HL-60 (cell line): ENCODE measurements at regions not wholly inside any gene's neighbourhood (a gene's known extent, or its start where the extent isn't known, plus 50 kb on each side); places are given as distances from the start of the nearest gene placed in this dataset.

Source experiments
- DNase-seq, 2 experiments: peaks; one replicate each; pipeline ENCODE4 v3.0.0-alpha.2; 2010 to 2020; ENCODE audit warnings: low read depth in 1 of 2, low spot score in 1 of 2
- H3K27ac ChIP-seq: fragments of 250-450 bp; sonication (Bioruptor Pico); replicated peaks from 2 replicates; pipeline ENCODE4 v1.5.1; 2020; ENCODE audit warnings: mild to moderate bottlenecking, moderate library complexity
- H3K27me3 ChIP-seq: fragments of 250-450 bp; sonication (Bioruptor Pico); 2 replicates; pipeline ENCODE4 v1.5.1; 2021; ENCODE audit warnings: mild to moderate bottlenecking, moderate library complexity; ENCODE audit not compliant: insufficient read depth, poor library complexity, severe bottlenecking
- H3K4me3 ChIP-seq: replicated peaks from 2 replicates; pipeline ENCODE4 v1.5.1; 2011; ENCODE audit warnings: mild to moderate bottlenecking, control low read depth, low read length; ENCODE audit not compliant: insufficient read depth
- CTCF ChIP-seq: IDR thresholded peaks from one replicate; pipeline ENCODE4 v1.5.1; 2011; ENCODE audit warnings: low read length, control low read depth, inconsistent platforms; ENCODE audit not compliant: insufficient read depth
- GABPA ChIP-seq: IDR thresholded peaks from 2 replicates; pipeline ENCODE4 v1.6.1; 2012; ENCODE audit warnings: low read depth
- POLR2AphosphoS5 ChIP-seq: IDR thresholded peaks from 2 replicates; pipeline ENCODE4 v1.6.1; 2012; ENCODE audit warnings: low read depth
- REST ChIP-seq: IDR thresholded peaks from 2 replicates; pipeline ENCODE4 v1.6.1; 2012; ENCODE audit warnings: low read depth; ENCODE audit not compliant: insufficient replicate concordance
- SPI1 ChIP-seq: IDR thresholded peaks from 2 replicates; pipeline ENCODE4 v1.6.1; 2012; ENCODE audit warnings: low read depth, mild to moderate bottlenecking, borderline replicate concordance

GRCh38 chr6:3551716-3552511, 95.1 kb upstream of the SLC22A23 start:
- TF ChIP-seq GABPA (no peak), SPI1 (no peak), CTCF (no peak), REST (no peak), POLR2AphosphoS5 (no peak)
- DNase-seq, result no peak
- no peak overlapping the region for H3K27ac ChIP-seq
- H3K4me3 ChIP-seq, result no peak overlapping the region
- H3K27me3 ChIP-seq, result no peaks in the 10 kb centered on the region

GRCh38 chr6:3549314-3549940, 92.6 kb upstream of the SLC22A23 start:
- DNase-seq, result no peak
- no peak overlapping the region for H3K4me3 ChIP-seq
- TF ChIP-seq CTCF (no peak), REST (no peak), GABPA (no peak), SPI1 (no peak), POLR2AphosphoS5 (no peak)
- no peak overlapping the region for H3K27ac ChIP-seq
- H3K27me3 ChIP-seq, result no peaks in the 10 kb centered on the region

GRCh38 chr6:3546121-3546520, 89.3 kb upstream of the SLC22A23 start:
- TF ChIP-seq CTCF (no peak), REST (no peak), POLR2AphosphoS5 (no peak), GABPA (no peak), SPI1 (no peak)
- no peaks in the 10 kb centered on the region for H3K27me3 ChIP-seq
- H3K27ac ChIP-seq, result no peak overlapping the region
- no peak overlapping the region for H3K4me3 ChIP-seq
- no peak for DNase-seq
